ENCODE measurements at regions not wholly inside any gene's neighbourhood (a gene's known extent, or its start where the extent isn't known, plus 50 kb on each side); places are given as distances from the start of the nearest gene placed in this dataset.

DNA sequence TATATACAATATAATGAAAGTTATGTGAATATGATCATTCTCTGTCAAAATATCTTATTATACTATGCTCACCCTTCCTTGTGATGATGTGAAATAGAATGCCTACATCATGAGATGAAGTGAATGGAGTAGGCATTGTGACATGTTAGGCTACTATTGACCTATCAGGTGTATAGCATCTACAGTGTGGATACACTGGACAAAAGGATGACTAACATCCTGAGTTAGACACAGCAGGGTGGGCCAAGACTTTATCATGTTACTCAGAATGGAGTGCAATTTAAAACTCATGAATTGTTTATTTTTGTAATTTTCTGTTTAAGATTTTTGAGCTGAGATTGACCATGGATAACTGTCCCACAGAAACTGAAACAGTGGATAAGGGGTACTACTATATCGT is 53.4 kb upstream of the NAV3 start:
- DNase-seq (ENCODE audit: low spot score) = no peak

GRCh38 chr12:77774761-77775160 is 55.9 kb upstream of the NAV3 start:
- no peak for DNase-seq (ENCODE audit: low spot score)

- no peak for DNase-seq (ENCODE audit: low spot score)
Measured at GRCh38 chr12:77772676-77773298, 57.9 kb upstream of the NAV3 start.

DNA sequence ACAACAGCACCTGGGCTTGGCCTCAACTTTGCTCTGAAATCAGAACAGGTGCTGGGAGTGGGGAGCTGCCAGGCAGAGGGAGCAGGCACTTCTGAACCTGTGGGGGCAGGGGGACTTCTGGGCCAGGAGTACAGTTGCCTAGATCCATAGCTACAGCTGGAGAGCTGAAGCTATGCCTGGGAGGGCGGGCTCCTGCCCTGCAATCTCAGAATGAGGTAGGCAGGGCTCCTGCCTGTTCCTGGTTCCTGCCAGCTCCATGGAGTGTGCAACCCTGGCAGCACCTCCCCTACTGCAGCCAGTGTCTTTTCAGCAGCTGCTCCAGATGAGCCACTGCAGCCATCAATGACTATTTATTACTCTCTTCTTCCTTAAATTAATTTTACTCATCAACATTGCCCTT is 62.1 kb upstream of the NAV3 start:
- no peak for DNase-seq (ENCODE audit: low spot score)

GRCh38 chr12:77767756-77768343 is 62.8 kb upstream of the NAV3 start:
- no peak for DNase-seq (ENCODE audit: low spot score)

DNA sequence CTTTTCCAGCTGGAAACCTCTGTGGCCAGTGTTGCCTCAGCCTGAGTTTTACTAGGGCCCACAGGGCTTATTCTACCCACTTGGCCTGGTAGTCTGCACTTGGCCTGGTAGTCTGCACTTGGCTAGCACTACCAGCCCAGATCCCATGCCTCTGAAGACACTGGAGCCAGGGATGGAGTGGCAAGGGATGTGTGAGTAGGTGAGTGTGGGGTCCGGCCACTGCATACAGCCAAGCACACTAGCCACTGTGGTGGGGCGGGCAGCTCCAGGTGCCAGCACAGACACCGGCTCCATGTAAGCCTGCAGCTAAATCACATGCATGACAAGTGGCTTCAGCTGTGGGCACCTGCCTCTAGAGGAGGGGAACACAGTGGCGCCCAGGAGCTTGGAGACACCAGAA is 63.4 kb upstream of the NAV3 start:
- no peak for DNase-seq (ENCODE audit: low spot score)

DNA sequence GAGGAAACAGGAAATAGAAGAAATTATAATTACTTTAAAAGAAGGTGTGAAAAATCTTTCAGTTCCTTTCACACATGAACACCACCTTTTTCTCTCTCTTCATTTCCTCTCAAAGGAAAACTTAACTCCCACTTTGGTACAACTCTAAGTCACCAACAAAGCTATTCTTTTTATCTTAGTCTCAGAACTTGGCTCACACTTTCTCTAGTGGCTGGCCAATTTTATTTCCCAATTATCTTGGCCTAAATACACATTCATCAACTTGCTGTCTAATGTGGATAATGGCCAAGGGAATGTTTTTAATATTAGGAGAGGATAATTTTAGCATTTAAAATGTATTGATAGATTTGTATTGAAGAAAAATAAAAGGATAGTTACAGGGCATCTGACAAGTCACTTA is 64.5 kb upstream of the NAV3 start:
- no peak for DNase-seq (ENCODE audit: low spot score)

GRCh38 chr12:77761286-77761685 is 69.4 kb upstream of the NAV3 start:
- DNase-seq (ENCODE audit: low spot score) = no peak

GRCh38 chr12:77760271-77761025 is 70.2 kb upstream of the NAV3 start:
- no peak for DNase-seq (ENCODE audit: low spot score)

DNA sequence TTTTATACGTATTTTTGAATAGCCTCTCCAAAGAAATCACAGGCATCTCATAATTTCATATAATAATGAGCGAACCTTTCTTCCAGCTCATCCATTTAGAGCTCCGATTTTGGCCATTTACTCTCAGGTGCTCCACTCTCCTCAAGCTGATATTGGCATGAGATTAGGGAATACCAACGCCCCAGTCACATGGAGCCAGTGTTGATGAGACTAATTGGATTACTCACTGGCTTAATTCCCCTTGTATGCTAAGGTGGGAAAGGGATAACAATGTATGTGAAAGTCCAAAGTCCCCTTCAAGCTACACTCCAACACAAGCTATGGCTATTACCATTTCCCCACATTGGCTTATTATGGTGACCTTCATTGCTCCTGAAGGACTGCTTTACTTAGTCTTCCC is 76.6 kb upstream of the NAV3 start:
- no peak for DNase-seq (ENCODE audit: low spot score)

DNA sequence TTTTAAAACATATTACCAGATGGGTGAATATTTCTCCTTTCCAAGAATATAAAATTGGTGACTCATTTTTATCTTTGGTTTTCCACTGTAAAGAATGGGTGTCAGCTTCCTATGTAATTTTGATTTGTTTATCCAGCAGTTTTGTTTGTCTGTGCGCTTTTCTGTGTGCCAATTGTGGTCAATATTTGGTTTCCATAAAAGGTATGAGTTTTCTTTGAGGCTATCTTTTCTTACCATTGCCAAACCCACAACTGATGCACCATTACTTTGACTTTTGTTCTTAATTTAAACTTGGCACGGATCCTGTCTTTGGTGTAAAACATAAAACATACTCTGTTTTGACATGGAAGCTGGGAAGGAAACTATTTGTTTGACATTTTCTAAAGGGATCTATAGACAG is 78.8 kb upstream of the NAV3 start:
- DNase-seq (ENCODE audit: low spot score) = no peak

GRCh38 chr12:77746096-77746495 is 84.6 kb upstream of the NAV3 start:
- DNase-seq (ENCODE audit: low spot score) = no peak

- no peak for DNase-seq (ENCODE audit: low spot score)
Measured at GRCh38 chr12:77745624-77746023, 85.1 kb upstream of the NAV3 start.

- DNase-seq (ENCODE audit: low spot score) = no peak
Measured at GRCh38 chr12:77742631-77743030, 88.1 kb upstream of the NAV3 start.

- no peak for DNase-seq (ENCODE audit: low spot score)
Measured at GRCh38 chr12:77741974-77742517, 88.6 kb upstream of the NAV3 start.

- DNase-seq (ENCODE audit: low spot score) = no peak
Measured at GRCh38 chr12:77736219-77736965, 94.3 kb upstream of the NAV3 start.

DNA sequence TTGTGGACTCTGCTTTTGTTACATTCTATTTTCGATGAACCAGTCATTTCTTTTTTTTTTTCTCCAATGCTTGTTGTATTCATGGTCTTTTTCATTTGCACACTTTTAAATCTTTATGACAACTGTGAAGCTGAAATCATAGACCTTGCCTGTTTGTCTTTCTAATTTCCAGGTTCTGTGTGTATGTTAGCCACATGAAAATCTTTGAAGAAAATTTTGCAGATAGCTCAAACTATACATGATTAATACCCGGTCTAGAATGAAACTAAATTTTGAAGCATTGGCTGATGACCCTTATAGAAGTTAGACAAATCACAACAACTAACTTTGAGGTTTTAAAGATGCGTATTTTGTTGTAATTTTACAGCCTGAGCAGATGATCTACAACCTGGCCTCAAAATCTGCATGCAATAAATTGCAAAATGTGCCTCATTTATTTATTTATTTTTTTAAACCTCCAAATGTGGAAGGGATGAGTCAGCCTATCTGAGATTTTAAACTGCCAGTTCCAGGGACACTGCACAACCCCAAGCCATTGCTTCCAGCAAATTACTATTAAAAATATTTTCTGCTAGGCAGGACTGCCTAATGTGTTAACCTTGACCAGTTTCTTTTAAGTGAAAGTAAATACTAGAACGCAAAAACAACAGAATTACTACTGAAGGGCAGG is 96.3 kb upstream of the NAV3 start:
- DNase-seq (ENCODE audit: low spot score) = no peak

GRCh38 chr12:77728018-77728417 is 102.7 kb upstream of the NAV3 start:
- DNase-seq (ENCODE audit: low spot score) = no peak

- DNase-seq (ENCODE audit: low spot score) = no peak
Measured at GRCh38 chr12:77727442-77728001, 103.2 kb upstream of the NAV3 start.

DNA sequence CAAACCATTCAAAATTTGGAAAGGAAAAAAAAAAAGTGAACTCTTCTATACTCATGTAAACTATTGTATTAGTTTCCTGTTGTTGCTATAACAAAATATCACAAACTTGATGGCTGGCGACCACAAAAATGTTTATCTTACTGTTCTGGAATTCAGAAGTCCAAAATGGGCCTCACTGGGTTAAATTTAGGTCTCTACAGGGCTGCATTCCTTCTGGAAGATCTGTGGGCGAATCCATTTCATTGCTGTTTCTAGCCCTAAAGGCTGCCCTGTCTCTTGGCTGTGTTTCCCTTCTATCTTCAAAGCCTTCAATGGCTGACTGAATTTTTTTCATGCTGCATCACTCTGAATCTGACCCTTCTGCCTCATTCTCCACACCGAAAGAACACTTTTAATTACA is 105.1 kb upstream of the NAV3 start:
- no peak for DNase-seq (ENCODE audit: low spot score)

- DNase-seq (ENCODE audit: low spot score) = no peak
Measured at GRCh38 chr12:77724367-77724957, 106.2 kb upstream of the NAV3 start.

All from mesenteric fat pad (tissue), 1 donor.